Fibroblast of lung (primary cell): ENCODE measurements at regions not wholly inside any gene's neighbourhood (a gene's known extent, or its start where the extent isn't known, plus 50 kb on each side); places are given as distances from the start of the nearest gene placed in this dataset.

Experiments
- EZH2 ChIP-seq: IDR thresholded peaks from 2 replicates; pipeline ENCODE4 v1.5.1; 2012; ENCODE audit warnings: low read length, control low read depth, mild to moderate bottlenecking; ENCODE audit errors: missing control alignments
- TF ChIP-seq, protein P1 (sequence below), 2 donors: IDR thresholded peaks in 1 of 2; conservative IDR thresholded peaks in 1 of 2; 1 replicate in 1 of 2; 2 replicates in 1 of 2; pipeline ENCODE4 v1.5.1; 2011 to 2012; ENCODE audit warnings: low read length in 2 of 2, control low read depth in 1 of 2, inconsistent platforms in 1 of 2, low read depth in 1 of 2, mild to moderate bottlenecking in 1 of 2

DNA sequence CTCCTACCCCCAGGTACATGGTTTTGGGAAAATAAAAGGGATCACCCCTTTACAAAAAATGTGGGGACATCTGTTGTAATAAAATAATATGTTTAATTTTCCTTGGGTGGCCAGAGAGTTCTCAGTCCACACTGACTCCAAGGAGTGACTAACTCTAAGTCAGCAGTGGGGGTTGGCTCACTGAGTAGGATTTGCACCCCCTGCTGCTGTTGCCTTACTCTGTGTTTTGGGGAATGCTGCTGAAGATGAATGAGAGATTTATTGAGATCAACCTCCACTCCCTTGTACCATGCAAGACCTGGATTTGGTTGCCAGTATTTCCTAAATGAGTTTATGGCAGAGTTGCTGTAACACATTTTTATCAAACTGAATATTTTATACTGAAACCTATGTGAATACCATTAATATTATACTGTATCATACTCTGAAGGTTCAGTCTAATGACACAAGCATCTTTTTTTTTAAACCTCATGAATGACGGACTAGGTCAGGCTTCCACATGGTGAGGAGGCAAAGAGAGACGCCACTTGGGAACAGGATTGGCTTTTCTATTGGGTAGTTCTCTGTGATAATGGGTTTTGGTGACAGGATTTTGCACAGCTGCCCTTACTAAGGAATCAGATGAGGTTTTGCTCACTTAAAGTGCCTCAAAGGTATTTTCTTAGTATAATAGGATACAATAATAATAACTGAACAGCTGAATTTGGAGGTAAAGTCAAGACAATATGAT lies 121.3 kb upstream of the OSMR start:
- TF ChIP-seq, protein P1, sequence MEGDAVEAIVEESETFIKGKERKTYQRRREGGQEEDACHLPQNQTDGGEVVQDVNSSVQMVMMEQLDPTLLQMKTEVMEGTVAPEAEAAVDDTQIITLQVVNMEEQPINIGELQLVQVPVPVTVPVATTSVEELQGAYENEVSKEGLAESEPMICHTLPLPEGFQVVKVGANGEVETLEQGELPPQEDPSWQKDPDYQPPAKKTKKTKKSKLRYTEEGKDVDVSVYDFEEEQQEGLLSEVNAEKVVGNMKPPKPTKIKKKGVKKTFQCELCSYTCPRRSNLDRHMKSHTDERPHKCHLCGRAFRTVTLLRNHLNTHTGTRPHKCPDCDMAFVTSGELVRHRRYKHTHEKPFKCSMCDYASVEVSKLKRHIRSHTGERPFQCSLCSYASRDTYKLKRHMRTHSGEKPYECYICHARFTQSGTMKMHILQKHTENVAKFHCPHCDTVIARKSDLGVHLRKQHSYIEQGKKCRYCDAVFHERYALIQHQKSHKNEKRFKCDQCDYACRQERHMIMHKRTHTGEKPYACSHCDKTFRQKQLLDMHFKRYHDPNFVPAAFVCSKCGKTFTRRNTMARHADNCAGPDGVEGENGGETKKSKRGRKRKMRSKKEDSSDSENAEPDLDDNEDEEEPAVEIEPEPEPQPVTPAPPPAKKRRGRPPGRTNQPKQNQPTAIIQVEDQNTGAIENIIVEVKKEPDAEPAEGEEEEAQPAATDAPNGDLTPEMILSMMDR (conservative IDR thresholded peaks at IDR 0.05 in 1 of 2, IDR thresholded peaks at IDR 0.05 in 1 of 2; ENCODE audit: low read depth in 1 of 2, low read length in 2 of 2), result no peak
- no peak for TF ChIP-seq EZH2
